ENCODE measurements at regions not wholly inside any gene's neighbourhood (a gene's known extent, or its start where the extent isn't known, plus 50 kb on each side); places are given as distances from the start of the nearest gene placed in this dataset.

GRCh38 chr11:70700453-70700852 is 302.1 kb downstream of the CTTN start:
- TF ChIP-seq POLR2A (IDR thresholded peaks at IDR 0.05): no peak
- no peak for TF ChIP-seq CTCF (IDR thresholded peaks at IDR 0.05)
